Endothelial cell of umbilical vein (primary cell): ENCODE measurements at regions not wholly inside any gene's neighbourhood (a gene's known extent, or its start where the extent isn't known, plus 50 kb on each side); places are given as distances from the start of the nearest gene placed in this dataset.

ENCODE experiments used
- BruUV-seq: library from RNA; stranded (reverse); fragments of 400-500 nt; replicated peaks from 2 replicates; lab custom pipeline; 2021; lab: Mats Ljungman, UMichigan
- CTCF ChIA-PET: fragments of 300-600, 350-600 bp; sonication (Branson Sonifier 250); formaldehyde crosslinking; loops from one replicate; lab custom pipeline; 2021; ENCODE audit warnings: antibody characterized with exemption, inconsistent platforms; lab: Charles Lee
- POLR2A ChIA-PET: fragments of 300-600, 350-600 bp; sonication (Branson Sonifier 250); formaldehyde crosslinking; loops from one replicate; lab custom pipeline; 2021; ENCODE audit warnings: antibody characterized with exemption, inconsistent platforms; lab: Charles Lee
- DNase-seq: peaks from one replicate; pipeline ENCODE4 v3.0.0-alpha.2; 2011; ENCODE audit warnings: low read depth, low spot score
- FAIRE-seq: peaks from 2 replicates; lab custom pipeline; 2011; peaks lifted over from hg19 to GRCh38; lab: Jason Lieb, UNC
- H2AFZ ChIP-seq: 2 replicates; pipeline ENCODE4 v1.6.0; 2012; ENCODE audit warnings: low read depth, low read length, control low read depth, inconsistent platforms
- H3K27ac ChIP-seq: 2 replicates; pipeline ENCODE4 v1.5.1; 2011; ENCODE audit warnings: low read depth, mild to moderate bottlenecking, control low read depth, low read length, moderate library complexity; ENCODE audit not compliant: insufficient read depth
- H3K27me3 ChIP-seq, 2 experiments: 2 replicates each; pipeline versions ENCODE4 v1.6.0 to v1.6.1; 2011; ENCODE audit warnings: low read length in 2 of 2, mixed read lengths in 1 of 2; ENCODE audit not compliant: control insufficient read depth in 2 of 2, insufficient read depth in 2 of 2
- H3K36me3 ChIP-seq, 2 experiments: 2 replicates in 1 of 2; 3 replicates in 1 of 2; pipeline ENCODE4 v1.5.1; 2011; ENCODE audit warnings: low read length in 2 of 2, mild to moderate bottlenecking in 1 of 2, moderate library complexity in 1 of 2; ENCODE audit not compliant: control insufficient read depth in 2 of 2, insufficient read depth in 2 of 2; ENCODE audit errors: extremely low read depth in 1 of 2
- H3K4me1 ChIP-seq: 3 replicates; pipeline ENCODE4 v1.5.1; 2011; ENCODE audit warnings: mild to moderate bottlenecking, low read length; ENCODE audit not compliant: control insufficient read depth, insufficient read depth; ENCODE audit errors: extremely low read depth
- H3K4me2 ChIP-seq: 2 replicates; pipeline ENCODE4 v1.6.1; 2011; ENCODE audit warnings: low read length, control low read depth, mixed read lengths; ENCODE audit not compliant: insufficient read depth
- H3K4me3 ChIP-seq, 3 experiments: fragments of 200-600 bp in 1 of 3; sonication (generic), shearing (Covaris generic) in 1 of 3; replicated peaks in 1 of 3; 2 replicates each; pipeline ENCODE4 v1.5.1; 2011 to 2016; ENCODE audit warnings: control low read depth in 3 of 3, low read length in 3 of 3, mild to moderate bottlenecking in 2 of 3, inconsistent platforms in 1 of 3, low read depth in 1 of 3, moderate library complexity in 1 of 3; ENCODE audit not compliant: insufficient read depth in 1 of 3
- H3K79me2 ChIP-seq: 2 replicates; pipeline ENCODE4 v1.6.0; 2012; ENCODE audit warnings: low read length, inconsistent platforms; ENCODE audit not compliant: control insufficient read depth, insufficient read depth
- H3K9ac ChIP-seq: replicated peaks from 2 replicates; pipeline ENCODE3; 2011; ENCODE audit warnings: low read length, control low read depth; ENCODE audit not compliant: insufficient read depth; ENCODE audit errors: extremely low read depth
- H3K9me1 ChIP-seq: replicated peaks from 3 replicates; pipeline ENCODE4 v1.6.0; 2011; ENCODE audit warnings: mild to moderate bottlenecking, low read length; ENCODE audit not compliant: control insufficient read depth, insufficient read depth; ENCODE audit errors: extremely low read depth
- H3K9me3 ChIP-seq: replicated peaks from 2 replicates; pipeline ENCODE4 v1.5.1; 2012; ENCODE audit warnings: low read length, inconsistent platforms; ENCODE audit not compliant: control insufficient read depth, insufficient read depth
- H4K20me1 ChIP-seq: replicated peaks from 2 replicates; pipeline ENCODE3; 2011; ENCODE audit warnings: mild to moderate bottlenecking, low read length; ENCODE audit not compliant: control insufficient read depth, insufficient read depth; ENCODE audit errors: extremely low read depth
- CTCF ChIP-seq, 2 donors: IDR thresholded peaks; 1 replicate in 1 of 2; 2 replicates in 1 of 2; pipeline ENCODE4 v1.5.1; 2011; ENCODE audit warnings: low read length in 2 of 2, mild to moderate bottlenecking in 2 of 2, moderate library complexity in 2 of 2, control low read depth in 1 of 2, inconsistent platforms in 1 of 2, low read depth in 1 of 2; ENCODE audit not compliant: insufficient read depth in 1 of 2; ENCODE audit errors: extremely low read depth in 1 of 2
- GATA2 ChIP-seq: IDR thresholded peaks from 2 replicates; pipeline ENCODE4 v1.7.0; 2011; ENCODE audit warnings: low read depth, mild to moderate bottlenecking, moderate library complexity, mixed read lengths, low read length; ENCODE audit not compliant: insufficient read length, insufficient read depth
- JUN ChIP-seq: IDR thresholded peaks from 2 replicates; pipeline ENCODE4 v1.6.1; 2011; ENCODE audit warnings: borderline replicate concordance, low read depth; ENCODE audit not compliant: insufficient read length, insufficient read depth
- MYC ChIP-seq: IDR thresholded peaks from one replicate; pipeline ENCODE4 v1.6.1; 2011; ENCODE audit warnings: mild to moderate bottlenecking, low read depth, low read length
- dilution Hi-C: fragments of 300-500 bp; cut with MboI; formaldehyde crosslinking; loops from one replicate; pipeline ENCODE4 v1.15.0; 2019; ENCODE audit warnings: low sequenced_read_pairs; ENCODE audit not compliant: extremely low pct_ligation_motif_present
- intact Hi-C: fragments of 100-400 bp; cut with micrococcal nuclease; formaldehyde crosslinking; loops from one replicate; pipeline ENCODE4 v1.10.0; 2022

GRCh38 chr4:179307297-179308136, 1865.3 kb upstream of the AGA start:
- Histone ChIP-seq H3K27ac (no peak overlapping the region), H3K4me2 (no peak overlapping the region), H3K36me3 (no peaks in the 10 kb centered on the region), H2AFZ (no peak overlapping the region), H3K9me1 (no peaks in the 10 kb centered on the region), H4K20me1 (no peaks in the 10 kb centered on the region), H3K9me3 (peaks cover 1% of the 10 kb centered on the region), H3K79me2 (no peaks in the 10 kb centered on the region), H3K4me3 (no peak overlapping the region), H3K27me3 (no peaks in the 10 kb centered on the region), H3K9ac (no peak overlapping the region), H3K4me1 (no peaks in the 10 kb centered on the region)
- intact Hi-C loops, result no loop called here
- ChIA-PET POLR2A (no interaction called here), CTCF (no interaction called here)
- peak in 1 of 2 donors; percentile 23 for TF ChIP-seq CTCF (IDR thresholded peaks at IDR 0.05; ENCODE audit: extremely low read depth in 1 of 2, insufficient read depth in 1 of 2, low read depth in 1 of 2, low read length in 2 of 2)
- TF ChIP-seq GATA2, result no peak
- BruUV-seq, result no TSS peak
- DNase-seq, result no peak
- dilution Hi-C loops, result no loop called here
- no peak for FAIRE-seq

- CTCF ChIA-PET, result no interaction called here
- POLR2A ChIA-PET, result no interaction called here
- Histone ChIP-seq H3K27me3 (no peaks in the 10 kb centered on the region), H3K9me1 (no peaks in the 10 kb centered on the region), H3K27ac (no peak overlapping the region), H3K9me3 (peaks cover 3% of the 10 kb centered on the region), H3K4me3 (no peak overlapping the region), H3K4me2 (no peak overlapping the region), H3K79me2 (no peaks in the 10 kb centered on the region), H3K36me3 (no peaks in the 10 kb centered on the region), H2AFZ (no peak overlapping the region), H3K9ac (no peak overlapping the region), H4K20me1 (no peaks in the 10 kb centered on the region), H3K4me1 (no peaks in the 10 kb centered on the region)
- dilution Hi-C loops, result no loop called here
- DNase-seq, result no peak
- no TSS peak for BruUV-seq
- FAIRE-seq, result no peak
- intact Hi-C loops, result no loop called here
- TF ChIP-seq GATA2 (no peak), JUN (no peak), MYC (no peak)
These were observed 1871.6 kb upstream of the AGA start for GRCh38 chr4:179313823-179314222.
